ENCODE measurements at regions not wholly inside any gene's neighbourhood (a gene's known extent, or its start where the extent isn't known, plus 50 kb on each side); places are given as distances from the start of the nearest gene placed in this dataset.
"Not testable (repeated sequence)": the region's sequence is repeated elsewhere in the genome, so short reads cannot be mapped to it uniquely, and the experiment has no call there.

- Mint-ChIP-seq H3K27ac (no peak overlapping the region), H3K4me3 (no peak overlapping the region), H3K27me3 (ENCODE audit: low read depth in 2 of 2) (no peaks in the 10 kb centered on the region), H3K9me3 (peaks cover 13 to 23% of the 10 kb centered on the region in 2 donors), H3K4me1 (no peaks in the 10 kb centered on the region), H3K36me3 (no peaks in the 10 kb centered on the region)
- intact Hi-C loops (cut with micrococcal nuclease) = no loop called here
- DNase-seq (no peak), ATAC-seq (no peak)
- Histone ChIP-seq H3K36me3 (ENCODE audit: control insufficient read depth, insufficient read depth, low read length) (no peaks in the 10 kb centered on the region), H3K4me3 (ENCODE audit: low read length) (no peak overlapping the region), H3K27ac (ENCODE audit: low read length) (no peak overlapping the region), H3K27me3 (ENCODE audit: control insufficient read depth, insufficient read depth, low read length) (no peaks in the 10 kb centered on the region), H3K4me1 (ENCODE audit: control insufficient read depth, insufficient read depth, low read length) (no peaks in the 10 kb centered on the region), H3K9me3 (ENCODE audit: control insufficient read depth, insufficient read depth, low read length) (no peaks in the 10 kb centered on the region)
- no peak for TF ChIP-seq CTCF (IDR thresholded peaks at IDR 0.05)
- 83% methylated on average over 2 of the region's 2 CpGs for WGBS (ENCODE audit: insufficient coverage)
These were observed 1120.7 kb downstream of the DIAPH3 start for GRCh38 chr13:59043016-59043415.

- H3K4me1 ChIP-seq (ENCODE audit: control insufficient read depth, insufficient read depth, low read length) = no peaks in the 10 kb centered on the region
- intact Hi-C loops (cut with micrococcal nuclease) = no loop called here
- no peaks in the 10 kb centered on the region for H3K36me3 ChIP-seq (ENCODE audit: control insufficient read depth, insufficient read depth, low read length)
- no peaks in the 10 kb centered on the region for H3K9me3 ChIP-seq (ENCODE audit: control insufficient read depth, insufficient read depth, low read length)
- TF ChIP-seq CTCF (IDR thresholded peaks at IDR 0.05) = no peak
- no peak overlapping the region for H3K27ac ChIP-seq (ENCODE audit: low read length)
- no peak for ATAC-seq
- Mint-ChIP-seq H3K4me1 (no peaks in the 10 kb centered on the region), H3K36me3 (no peaks in the 10 kb centered on the region), H3K4me3 (no peak overlapping the region), H3K9me3 (peaks cover 10 to 20% of the 10 kb centered on the region in 2 donors), H3K27me3 (ENCODE audit: low read depth in 2 of 2) (no peaks in the 10 kb centered on the region), H3K27ac (no peak overlapping the region)
- no peak overlapping the region for H3K4me3 ChIP-seq (ENCODE audit: low read length)
- WGBS (ENCODE audit: insufficient coverage) = 68% methylated on average over 2 of the region's 2 CpGs
- no peak for DNase-seq
- H3K27me3 ChIP-seq (ENCODE audit: control insufficient read depth, insufficient read depth, low read length) = no peaks in the 10 kb centered on the region
These were observed 1116.2 kb downstream of the DIAPH3 start for GRCh38 chr13:59047546-59047945.

DNA sequence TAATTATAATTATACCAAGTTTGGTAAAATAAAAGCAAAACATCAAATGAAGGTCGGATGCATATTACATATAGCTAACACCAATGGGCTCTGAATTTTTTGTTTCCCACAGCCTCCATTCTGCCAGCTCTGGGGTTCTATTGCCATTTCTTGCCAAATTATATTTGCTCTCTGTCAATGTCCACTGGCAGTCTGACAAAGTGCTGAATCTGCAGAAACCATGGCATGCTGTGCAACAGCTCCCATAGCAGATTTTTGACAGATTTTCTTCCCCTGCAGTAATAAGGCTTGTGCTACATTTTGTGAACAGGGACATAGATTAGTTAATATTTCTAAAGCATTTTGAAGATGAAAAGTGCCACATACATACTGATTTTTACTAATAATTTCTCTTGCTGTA lies 1102.1 kb downstream of the DIAPH3 start:
- H3K27ac ChIP-seq (ENCODE audit: low read length) = no peak overlapping the region
- no peak for TF ChIP-seq CTCF (IDR thresholded peaks at IDR 0.05)
- H3K4me1 Mint-ChIP-seq = no peaks in the 10 kb centered on the region
- DNase-seq (no peak), ATAC-seq (no peak)
- H3K36me3 Mint-ChIP-seq = no peaks in the 10 kb centered on the region
- 67% methylated on average over 1 of the region's 1 CpG for WGBS (ENCODE audit: insufficient coverage)
- H3K9me3 ChIP-seq (ENCODE audit: control insufficient read depth, insufficient read depth, low read length) = no peaks in the 10 kb centered on the region
- H3K9me3 Mint-ChIP-seq = peaks cover 4 to 13% of the 10 kb centered on the region in 2 donors
- no peak overlapping the region for H3K4me3 ChIP-seq (ENCODE audit: low read length)
- H3K27ac Mint-ChIP-seq = no peak overlapping the region
- H3K27me3 Mint-ChIP-seq (ENCODE audit: low read depth in 2 of 2) = no peaks in the 10 kb centered on the region
- intact Hi-C loops (cut with micrococcal nuclease) = no loop called here
- no peaks in the 10 kb centered on the region for H3K27me3 ChIP-seq (ENCODE audit: control insufficient read depth, insufficient read depth, low read length)
- H3K4me3 Mint-ChIP-seq = no peak overlapping the region
- no peaks in the 10 kb centered on the region for H3K36me3 ChIP-seq (ENCODE audit: control insufficient read depth, insufficient read depth, low read length)
- no peaks in the 10 kb centered on the region for H3K4me1 ChIP-seq (ENCODE audit: control insufficient read depth, insufficient read depth, low read length)

- Mint-ChIP-seq H3K4me1 (no peaks in the 10 kb centered on the region), H3K27me3 (ENCODE audit: low read depth in 2 of 2) (no peaks in the 10 kb centered on the region), H3K36me3 (no peaks in the 10 kb centered on the region), H3K4me3 (no peak overlapping the region), H3K9me3 (peaks cover 0 to 13% of the 10 kb centered on the region in 2 donors), H3K27ac (no peak overlapping the region)
- no peak overlapping the region for H3K4me3 ChIP-seq (ENCODE audit: low read length)
- no peaks in the 10 kb centered on the region for H3K4me1 ChIP-seq (ENCODE audit: control insufficient read depth, insufficient read depth, low read length)
- no peaks in the 10 kb centered on the region for H3K9me3 ChIP-seq (ENCODE audit: control insufficient read depth, insufficient read depth, low read length)
- H3K27me3 ChIP-seq (ENCODE audit: control insufficient read depth, insufficient read depth, low read length) = no peaks in the 10 kb centered on the region
- H3K36me3 ChIP-seq (ENCODE audit: control insufficient read depth, insufficient read depth, low read length) = no peaks in the 10 kb centered on the region
- TF ChIP-seq CTCF (IDR thresholded peaks at IDR 0.05) = no peak
- intact Hi-C loops (cut with micrococcal nuclease) = no loop called here
- no peak for DNase-seq
- WGBS (ENCODE audit: insufficient coverage) = 80% methylated on average over 1 of the region's 1 CpG
- ATAC-seq = no peak
- no peak overlapping the region for H3K27ac ChIP-seq (ENCODE audit: low read length)
These were observed 1099.7 kb downstream of the DIAPH3 start for GRCh38 chr13:59064042-59064441.

DNA sequence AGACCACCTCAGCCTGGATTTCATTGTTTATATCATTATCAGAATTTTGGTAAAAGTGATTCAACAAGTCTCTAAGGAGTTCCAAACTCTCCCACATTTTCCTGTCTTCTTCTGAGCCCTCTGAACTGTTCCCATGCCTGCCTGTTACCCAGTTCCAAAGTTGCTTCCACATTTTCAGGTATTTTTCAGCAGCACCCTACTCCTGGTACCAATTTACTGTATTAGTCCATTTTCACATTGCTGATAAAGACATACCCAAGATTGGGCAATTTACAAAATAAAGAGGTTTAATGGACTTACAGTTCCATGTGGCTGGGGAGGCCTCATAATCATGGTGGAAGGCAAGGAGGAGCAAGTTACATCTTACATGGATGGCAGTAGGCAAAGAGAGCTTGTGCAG lies 1087.3 kb downstream of the DIAPH3 start:
- ATAC-seq; H3K36me3 ChIP-seq (ENCODE audit: control insufficient read depth, insufficient read depth, low read length); H3K4me3 ChIP-seq (ENCODE audit: low read length); H3K9me3 ChIP-seq (ENCODE audit: control insufficient read depth, insufficient read depth, low read length); H3K27me3 ChIP-seq (ENCODE audit: control insufficient read depth, insufficient read depth, low read length); H3K27ac Mint-ChIP-seq; H3K4me3 Mint-ChIP-seq; H3K4me1 Mint-ChIP-seq; DNase-seq; H3K27me3 Mint-ChIP-seq (ENCODE audit: low read depth in 2 of 2); intact Hi-C loops (cut with micrococcal nuclease); H3K4me1 ChIP-seq (ENCODE audit: control insufficient read depth, insufficient read depth, low read length); H3K27ac ChIP-seq (ENCODE audit: low read length): not testable (repeated sequence)
- peaks cover 12% of the 10 kb centered on the region for H3K36me3 Mint-ChIP-seq
- peaks cover 33 to 37% of the 10 kb centered on the region in 2 donors for H3K9me3 Mint-ChIP-seq
